ENCODE measurements at regions not wholly inside any gene's neighbourhood (a gene's known extent, or its start where the extent isn't known, plus 50 kb on each side); places are given as distances from the start of the nearest gene placed in this dataset.

DNA sequence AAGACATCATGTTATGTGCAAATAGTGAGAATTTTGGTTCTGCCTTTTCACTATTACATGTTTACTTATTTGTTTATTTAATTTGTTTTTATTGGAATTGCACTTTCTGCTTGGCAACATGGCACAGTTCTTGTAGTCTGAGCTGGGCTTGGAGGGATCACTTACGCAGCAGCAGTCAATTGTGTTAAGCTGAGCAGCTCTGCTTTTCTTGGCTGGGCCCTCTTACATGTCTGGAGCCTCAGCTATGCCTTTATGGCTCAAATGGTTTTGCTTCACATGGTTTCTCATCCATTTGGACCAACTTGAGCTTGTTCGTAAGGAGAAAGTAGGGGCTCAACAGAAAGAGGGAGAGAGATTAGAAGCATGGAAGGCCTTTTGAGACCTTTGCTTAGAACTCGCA is 327.5 kb upstream of the EPHA7 start:
- H3K4me1 ChIP-seq (ENCODE audit: control insufficient read depth in 4 of 4, insufficient read depth in 4 of 4, low read length in 3 of 4), result no peaks in the 10 kb centered on the region
- no peaks in the 10 kb centered on the region for H3K36me3 ChIP-seq (ENCODE audit: control insufficient read depth in 4 of 4, insufficient read depth in 3 of 4, low read depth in 1 of 4, low read length in 3 of 4)
- WGBS, result 88% methylated on average over 3 of the region's 3 CpGs
- no peak for DNase-seq (ENCODE audit: low spot score)
- H3K27me3 ChIP-seq (ENCODE audit: control insufficient read depth in 4 of 4, insufficient read depth in 4 of 4, low read length in 3 of 4), result no peaks in the 10 kb centered on the region
- no peak overlapping the region for H3K4me3 ChIP-seq (ENCODE audit: low read depth in 1 of 3, low read length in 3 of 3)
- no peak overlapping the region for H3K27ac ChIP-seq (ENCODE audit: low read depth in 1 of 2, low read length in 2 of 2)
- H3K9ac ChIP-seq (ENCODE audit: low read depth in 1 of 2, low read length in 2 of 2), result no peak overlapping the region
- TF ChIP-seq HNF4A (conservative IDR thresholded peaks at IDR 0.05) (no peak), YY1 (IDR thresholded peaks at IDR 0.05) (no peak), TAF1 (conservative IDR thresholded peaks at IDR 0.05) (no peak), FOXA1 (IDR thresholded peaks at IDR 0.05) (no peak), FOXA2 (IDR thresholded peaks at IDR 0.05) (no peak), NR2F2 (IDR thresholded peaks at IDR 0.05) (no peak), SP1 (IDR thresholded peaks at IDR 0.05) (no peak), GABPA (IDR thresholded peaks at IDR 0.05 in 1 of 2, conservative IDR thresholded peaks at IDR 0.05 in 1 of 2) (no peak), RAD21 (IDR thresholded peaks at IDR 0.05) (no peak), JUND (IDR thresholded peaks at IDR 0.05) (no peak), REST (IDR thresholded peaks at IDR 0.05) (no peak), RXRA (IDR thresholded peaks at IDR 0.05) (no peak), ZBTB33 (IDR thresholded peaks at IDR 0.05) (no peak), EGR1 (IDR thresholded peaks at IDR 0.05; ENCODE audit: low read depth in 2 of 2) (no peak), HNF4G (IDR thresholded peaks at IDR 0.05) (no peak)
- TF ChIP-seq, protein P1, sequence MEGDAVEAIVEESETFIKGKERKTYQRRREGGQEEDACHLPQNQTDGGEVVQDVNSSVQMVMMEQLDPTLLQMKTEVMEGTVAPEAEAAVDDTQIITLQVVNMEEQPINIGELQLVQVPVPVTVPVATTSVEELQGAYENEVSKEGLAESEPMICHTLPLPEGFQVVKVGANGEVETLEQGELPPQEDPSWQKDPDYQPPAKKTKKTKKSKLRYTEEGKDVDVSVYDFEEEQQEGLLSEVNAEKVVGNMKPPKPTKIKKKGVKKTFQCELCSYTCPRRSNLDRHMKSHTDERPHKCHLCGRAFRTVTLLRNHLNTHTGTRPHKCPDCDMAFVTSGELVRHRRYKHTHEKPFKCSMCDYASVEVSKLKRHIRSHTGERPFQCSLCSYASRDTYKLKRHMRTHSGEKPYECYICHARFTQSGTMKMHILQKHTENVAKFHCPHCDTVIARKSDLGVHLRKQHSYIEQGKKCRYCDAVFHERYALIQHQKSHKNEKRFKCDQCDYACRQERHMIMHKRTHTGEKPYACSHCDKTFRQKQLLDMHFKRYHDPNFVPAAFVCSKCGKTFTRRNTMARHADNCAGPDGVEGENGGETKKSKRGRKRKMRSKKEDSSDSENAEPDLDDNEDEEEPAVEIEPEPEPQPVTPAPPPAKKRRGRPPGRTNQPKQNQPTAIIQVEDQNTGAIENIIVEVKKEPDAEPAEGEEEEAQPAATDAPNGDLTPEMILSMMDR (IDR thresholded peaks at IDR 0.05; ENCODE audit: low read depth, low read length, missing input control), result no peak
- TF ChIP-seq, protein P2, sequence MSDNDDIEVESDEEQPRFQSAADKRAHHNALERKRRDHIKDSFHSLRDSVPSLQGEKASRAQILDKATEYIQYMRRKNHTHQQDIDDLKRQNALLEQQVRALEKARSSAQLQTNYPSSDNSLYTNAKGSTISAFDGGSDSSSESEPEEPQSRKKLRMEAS (IDR thresholded peaks at IDR 0.05), result no peak
- TF ChIP-seq, protein P3, sequence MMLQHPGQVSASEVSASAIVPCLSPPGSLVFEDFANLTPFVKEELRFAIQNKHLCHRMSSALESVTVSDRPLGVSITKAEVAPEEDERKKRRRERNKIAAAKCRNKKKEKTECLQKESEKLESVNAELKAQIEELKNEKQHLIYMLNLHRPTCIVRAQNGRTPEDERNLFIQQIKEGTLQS (IDR thresholded peaks at IDR 0.05), result no peak
- no peaks in the 10 kb centered on the region for H3K9me3 ChIP-seq (ENCODE audit: control insufficient read depth in 4 of 4, low read length in 3 of 4)
